Neural cell (in vitro differentiated cells): ENCODE measurements at regions not wholly inside any gene's neighbourhood (a gene's known extent, or its start where the extent isn't known, plus 50 kb on each side); places are given as distances from the start of the nearest gene placed in this dataset.

ENCODE experiments used
- H2AFZ ChIP-seq: fragments of 200-600, 300-800 bp; sonication (generic), shearing (Covaris generic); 2 replicates; pipeline ENCODE4 v1.6.0; 2014; ENCODE audit warnings: low read depth, mild to moderate bottlenecking, antibody characterized with exemption, low read length, moderate library complexity
- H3F3A ChIP-seq: fragments of 200-600 bp; shearing (Covaris generic); 2 replicates; pipeline ENCODE4 v1.6.1; 2016; ENCODE audit warnings: mild to moderate bottlenecking, moderate library complexity, mixed read lengths, antibody characterized with exemption, low read length; ENCODE audit not compliant: insufficient read depth, poor library complexity, severe bottlenecking
- H3K27ac ChIP-seq: fragments of 200-600, 300-800 bp; sonication (generic), shearing (Covaris generic); 2 replicates; pipeline ENCODE4 v1.5.1; 2014; ENCODE audit warnings: mild to moderate bottlenecking, low read length, moderate library complexity
- H3K27me3 ChIP-seq: fragments of 300-800, 200-600 bp; sonication (generic), shearing (Covaris generic); 2 replicates; pipeline ENCODE4 v1.6.0; 2014; ENCODE audit warnings: mild to moderate bottlenecking, low read depth, low read length, moderate library complexity; ENCODE audit not compliant: insufficient read depth
- H3K36me3 ChIP-seq: fragments of 300-800, 200-600 bp; sonication (generic), shearing (Covaris generic); 2 replicates; pipeline ENCODE4 v1.5.1; 2014; ENCODE audit warnings: mild to moderate bottlenecking, antibody characterized with exemption, low read length, moderate library complexity; ENCODE audit not compliant: insufficient read depth
- H3K4me2 ChIP-seq: fragments of 300-800, 200-600 bp; sonication (generic), shearing (Covaris generic); 2 replicates; pipeline ENCODE4 v1.6.0; 2014; ENCODE audit warnings: mild to moderate bottlenecking, low read length
- H3K4me3 ChIP-seq: fragments of 300-800, 200-600 bp; sonication (generic), shearing (Covaris generic); 2 replicates; pipeline ENCODE4 v1.5.1; 2014; ENCODE audit warnings: mild to moderate bottlenecking, low read length, moderate library complexity
- H3K79me2 ChIP-seq: fragments of 200-600 bp; shearing (Covaris generic); replicated peaks from 2 replicates; pipeline ENCODE4 v1.6.0; 2014; ENCODE audit warnings: mild to moderate bottlenecking, low read length, moderate library complexity; ENCODE audit not compliant: insufficient read depth
- H3K9ac ChIP-seq: fragments of 300-800, 200-600 bp; sonication (generic), shearing (Covaris generic); 2 replicates; pipeline ENCODE4 v1.6.1; 2016; ENCODE audit warnings: mild to moderate bottlenecking, low read length, mixed read lengths
- H3K9me2 ChIP-seq: fragments of 200-600 bp; shearing (Covaris generic); 2 replicates; pipeline ENCODE4 v1.6.1; 2016; ENCODE audit warnings: mild to moderate bottlenecking, low read length, mixed read lengths; ENCODE audit not compliant: insufficient read depth
- H3K9me3 ChIP-seq: fragments of 200-600, 300-800 bp; sonication (generic), shearing (Covaris generic); 2 replicates; pipeline ENCODE4 v1.6.1; 2016; ENCODE audit warnings: mild to moderate bottlenecking, mixed run types, low read length, moderate library complexity, mixed read lengths
- H4K20me1 ChIP-seq: fragments of 200-600 bp; shearing (Covaris generic); 2 replicates; pipeline ENCODE4 v1.6.1; 2016; ENCODE audit warnings: mild to moderate bottlenecking, mixed run types; ENCODE audit not compliant: insufficient read depth
- POLR2AphosphoS5 ChIP-seq: IDR thresholded peaks from 2 replicates; pipeline ENCODE4 v1.6.1; 2012
- RAD21 ChIP-seq: fragments of 450-650 bp; conservative IDR thresholded peaks from 2 replicates; pipeline ENCODE4 v1.6.1; 2014; ENCODE audit warnings: antibody characterized with exemption, mild to moderate bottlenecking, moderate library complexity
- SMC3 ChIP-seq: fragments of 450-650 bp; conservative IDR thresholded peaks from 2 replicates; pipeline ENCODE4 v1.6.1; 2014; ENCODE audit warnings: antibody characterized with exemption, mild to moderate bottlenecking, moderate library complexity; ENCODE audit not compliant: poor library complexity
- TF ChIP-seq, protein P1 (sequence below): fragments of 450-650 bp; IDR thresholded peaks from 2 replicates; pipeline ENCODE4 v1.5.1; 2014; ENCODE audit warnings: antibody characterized with exemption, mild to moderate bottlenecking, moderate library complexity; ENCODE audit not compliant: poor library complexity, severe bottlenecking
- TF ChIP-seq, protein P2 (sequence below): IDR thresholded peaks from 2 replicates; pipeline ENCODE4 v1.6.1; 2012; ENCODE audit warnings: borderline replicate concordance

DNA sequence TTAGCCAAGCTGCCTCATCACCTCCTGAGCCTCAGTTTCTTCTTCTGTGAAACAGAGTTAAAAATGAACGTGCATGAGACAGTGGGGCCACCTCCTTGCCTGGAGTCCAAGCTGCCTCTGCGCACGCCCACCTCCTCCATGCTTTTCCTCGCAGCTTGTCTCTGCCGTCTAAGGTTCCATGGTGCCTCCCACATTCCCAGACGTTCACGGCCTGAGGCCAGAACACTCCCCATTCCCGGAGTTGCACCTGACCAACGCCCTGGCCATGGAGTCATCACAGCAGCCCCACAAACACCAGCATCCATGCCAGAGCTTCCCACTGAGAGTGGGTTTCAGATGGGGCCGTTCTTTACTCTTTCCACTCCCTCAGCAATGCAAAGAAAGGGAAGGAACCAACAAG lies 183.0 kb upstream of the FOXF1 start:
- H3K36me3 ChIP-seq, result no peaks in the 10 kb centered on the region
- no peak overlapping the region for H2AFZ ChIP-seq
- no peak overlapping the region for H3K9ac ChIP-seq
- TF ChIP-seq POLR2AphosphoS5, result no peak
- no peak for TF ChIP-seq RAD21
- TF ChIP-seq SMC3, result no peak
- TF ChIP-seq, protein P1, sequence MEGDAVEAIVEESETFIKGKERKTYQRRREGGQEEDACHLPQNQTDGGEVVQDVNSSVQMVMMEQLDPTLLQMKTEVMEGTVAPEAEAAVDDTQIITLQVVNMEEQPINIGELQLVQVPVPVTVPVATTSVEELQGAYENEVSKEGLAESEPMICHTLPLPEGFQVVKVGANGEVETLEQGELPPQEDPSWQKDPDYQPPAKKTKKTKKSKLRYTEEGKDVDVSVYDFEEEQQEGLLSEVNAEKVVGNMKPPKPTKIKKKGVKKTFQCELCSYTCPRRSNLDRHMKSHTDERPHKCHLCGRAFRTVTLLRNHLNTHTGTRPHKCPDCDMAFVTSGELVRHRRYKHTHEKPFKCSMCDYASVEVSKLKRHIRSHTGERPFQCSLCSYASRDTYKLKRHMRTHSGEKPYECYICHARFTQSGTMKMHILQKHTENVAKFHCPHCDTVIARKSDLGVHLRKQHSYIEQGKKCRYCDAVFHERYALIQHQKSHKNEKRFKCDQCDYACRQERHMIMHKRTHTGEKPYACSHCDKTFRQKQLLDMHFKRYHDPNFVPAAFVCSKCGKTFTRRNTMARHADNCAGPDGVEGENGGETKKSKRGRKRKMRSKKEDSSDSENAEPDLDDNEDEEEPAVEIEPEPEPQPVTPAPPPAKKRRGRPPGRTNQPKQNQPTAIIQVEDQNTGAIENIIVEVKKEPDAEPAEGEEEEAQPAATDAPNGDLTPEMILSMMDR, result no peak
- TF ChIP-seq, protein P2, sequence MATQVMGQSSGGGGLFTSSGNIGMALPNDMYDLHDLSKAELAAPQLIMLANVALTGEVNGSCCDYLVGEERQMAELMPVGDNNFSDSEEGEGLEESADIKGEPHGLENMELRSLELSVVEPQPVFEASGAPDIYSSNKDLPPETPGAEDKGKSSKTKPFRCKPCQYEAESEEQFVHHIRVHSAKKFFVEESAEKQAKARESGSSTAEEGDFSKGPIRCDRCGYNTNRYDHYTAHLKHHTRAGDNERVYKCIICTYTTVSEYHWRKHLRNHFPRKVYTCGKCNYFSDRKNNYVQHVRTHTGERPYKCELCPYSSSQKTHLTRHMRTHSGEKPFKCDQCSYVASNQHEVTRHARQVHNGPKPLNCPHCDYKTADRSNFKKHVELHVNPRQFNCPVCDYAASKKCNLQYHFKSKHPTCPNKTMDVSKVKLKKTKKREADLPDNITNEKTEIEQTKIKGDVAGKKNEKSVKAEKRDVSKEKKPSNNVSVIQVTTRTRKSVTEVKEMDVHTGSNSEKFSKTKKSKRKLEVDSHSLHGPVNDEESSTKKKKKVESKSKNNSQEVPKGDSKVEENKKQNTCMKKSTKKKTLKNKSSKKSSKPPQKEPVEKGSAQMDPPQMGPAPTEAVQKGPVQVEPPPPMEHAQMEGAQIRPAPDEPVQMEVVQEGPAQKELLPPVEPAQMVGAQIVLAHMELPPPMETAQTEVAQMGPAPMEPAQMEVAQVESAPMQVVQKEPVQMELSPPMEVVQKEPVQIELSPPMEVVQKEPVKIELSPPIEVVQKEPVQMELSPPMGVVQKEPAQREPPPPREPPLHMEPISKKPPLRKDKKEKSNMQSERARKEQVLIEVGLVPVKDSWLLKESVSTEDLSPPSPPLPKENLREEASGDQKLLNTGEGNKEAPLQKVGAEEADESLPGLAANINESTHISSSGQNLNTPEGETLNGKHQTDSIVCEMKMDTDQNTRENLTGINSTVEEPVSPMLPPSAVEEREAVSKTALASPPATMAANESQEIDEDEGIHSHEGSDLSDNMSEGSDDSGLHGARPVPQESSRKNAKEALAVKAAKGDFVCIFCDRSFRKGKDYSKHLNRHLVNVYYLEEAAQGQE, result no peak
- no peaks in the 10 kb centered on the region for H3F3A ChIP-seq
- no peaks in the 10 kb centered on the region for H3K79me2 ChIP-seq
- no peak overlapping the region for H3K4me2 ChIP-seq
- no peaks in the 10 kb centered on the region for H4K20me1 ChIP-seq
- H3K27ac ChIP-seq, result no peak overlapping the region
- no peak overlapping the region for H3K4me3 ChIP-seq
- H3K27me3 ChIP-seq, result no peaks in the 10 kb centered on the region
- H3K9me3 ChIP-seq, result no peaks in the 10 kb centered on the region
- no peaks in the 10 kb centered on the region for H3K9me2 ChIP-seq

DNA sequence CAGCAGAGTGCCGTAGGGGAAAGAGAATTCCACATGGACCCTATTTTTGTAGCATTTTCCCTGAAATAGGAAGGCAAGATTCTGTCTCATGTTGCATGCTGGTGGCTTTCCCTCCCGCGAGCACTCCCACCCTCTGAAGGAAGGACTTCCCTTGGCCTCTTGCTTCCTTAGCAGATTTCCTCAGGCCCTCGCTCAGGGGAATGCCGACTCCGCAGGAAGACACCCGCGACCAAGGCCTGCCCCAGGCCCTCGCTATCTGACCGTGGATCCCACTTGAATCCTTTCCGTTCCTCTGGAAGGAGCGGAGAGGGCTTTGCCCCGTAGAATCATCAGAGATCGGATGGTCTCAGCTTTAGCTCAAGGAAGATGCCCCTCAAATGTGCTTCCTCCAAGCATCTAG lies 179.4 kb upstream of the FOXF1 start:
- TF ChIP-seq, protein P2, result no peak
- no peak for TF ChIP-seq POLR2AphosphoS5
- H3K27me3 ChIP-seq, result no peaks in the 10 kb centered on the region
- H2AFZ ChIP-seq, result no peak overlapping the region
- no peaks in the 10 kb centered on the region for H3K36me3 ChIP-seq
- no peaks in the 10 kb centered on the region for H3F3A ChIP-seq
- no peaks in the 10 kb centered on the region for H3K79me2 ChIP-seq
- H3K9me2 ChIP-seq, result no peaks in the 10 kb centered on the region
- no peak overlapping the region for H3K27ac ChIP-seq
- no peak overlapping the region for H3K9ac ChIP-seq
- H3K4me2 ChIP-seq, result no peak overlapping the region
- H4K20me1 ChIP-seq, result no peaks in the 10 kb centered on the region
- no peaks in the 10 kb centered on the region for H3K9me3 ChIP-seq
- H3K4me3 ChIP-seq, result no peak overlapping the region
